LoVo (cell line): ENCODE measurements at regions not wholly inside any gene's neighbourhood (a gene's known extent, or its start where the extent isn't known, plus 50 kb on each side); places are given as distances from the start of the nearest gene placed in this dataset.

ENCODE experiments used
- DNase-seq: peaks from one replicate; pipeline ENCODE4 v3.0.0-alpha.2; 2016; ENCODE audit warnings: low spot score

GRCh38 chr17:36864827-36865430, 72.3 kb upstream of the LHX1 start:
- no peak for DNase-seq

- DNase-seq = no peak
Observed at GRCh38 chr17:36867716-36868341, 69.4 kb upstream of the LHX1 start.

GRCh38 chr17:36868777-36869176, 68.5 kb upstream of the LHX1 start:
- no peak for DNase-seq

DNA sequence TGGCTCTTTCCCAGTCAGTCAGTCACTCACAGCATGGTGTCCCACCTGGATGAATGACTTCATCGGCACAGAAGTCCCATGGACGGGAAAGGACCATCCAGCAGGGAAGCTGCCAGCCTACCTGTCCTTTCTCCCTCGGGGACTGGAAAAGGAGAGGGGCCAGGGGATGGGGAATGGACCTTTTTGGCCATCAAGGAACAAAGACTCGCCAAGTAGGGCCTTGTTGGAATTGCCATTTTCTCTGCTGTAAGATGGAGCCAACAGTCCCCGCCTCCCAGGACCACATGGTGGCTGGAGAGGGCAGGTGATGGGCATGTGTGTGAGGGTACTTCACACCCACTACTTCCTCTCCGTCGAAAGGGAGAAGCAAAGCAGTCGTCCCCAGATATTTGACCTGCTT, 67.8 kb upstream of the LHX1 start:
- no peak for DNase-seq

DNA sequence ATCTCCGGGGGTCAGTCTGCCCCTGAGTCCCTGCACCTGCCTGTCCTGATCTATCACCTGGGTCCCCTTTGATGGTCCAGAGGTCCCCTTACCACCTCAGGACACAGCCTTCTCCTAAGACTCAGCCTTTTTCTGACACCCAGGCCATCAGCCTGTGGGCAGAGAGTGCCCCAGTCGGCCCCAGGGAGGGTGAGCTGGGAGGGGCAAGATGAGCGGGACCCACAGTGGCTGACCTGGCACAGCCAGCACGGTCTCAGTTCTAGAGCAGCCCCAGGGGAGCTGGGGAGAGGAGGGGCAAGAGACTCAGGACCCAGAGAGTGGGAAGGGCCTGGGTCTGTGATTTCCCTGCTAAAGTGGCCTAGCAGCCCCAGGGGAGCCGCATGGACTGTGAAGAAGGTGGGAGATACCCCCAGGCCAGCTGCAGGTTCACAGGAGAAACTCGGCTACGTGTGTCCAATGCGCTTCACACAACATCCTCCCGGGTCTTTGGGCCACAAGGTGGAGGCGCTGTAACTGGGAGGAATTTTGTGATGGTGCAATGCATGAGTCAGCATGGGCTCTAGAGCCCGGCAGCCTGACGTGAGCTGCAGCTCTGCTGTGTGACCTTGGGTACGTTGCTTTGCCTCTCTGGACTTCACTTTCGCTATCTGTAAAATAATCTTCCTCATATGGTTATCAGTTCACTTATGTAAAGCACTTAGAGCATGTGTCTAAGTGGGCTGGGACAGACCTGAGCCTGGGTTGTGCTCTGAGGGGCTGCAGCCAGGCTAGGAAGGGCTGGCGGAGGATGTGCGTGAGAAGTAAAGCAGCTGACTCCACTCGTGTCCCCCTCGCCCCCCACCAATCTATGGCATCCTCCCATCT, 67.2 kb upstream of the LHX1 start:
- no peak for DNase-seq

DNA sequence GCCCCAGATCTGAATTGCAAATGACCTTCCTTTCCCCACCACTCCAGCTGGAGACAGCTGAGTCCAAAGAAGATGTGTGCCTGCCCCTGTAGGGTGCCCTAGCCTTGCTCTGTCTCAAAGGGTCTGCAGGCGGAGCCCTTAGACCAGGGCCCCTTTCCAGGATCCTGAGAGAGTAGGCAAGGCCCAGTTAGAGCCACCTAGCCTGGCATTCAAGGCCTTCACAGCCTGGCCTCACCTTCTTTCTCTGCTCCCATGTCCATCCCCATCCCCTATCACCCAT, 66.6 kb upstream of the LHX1 start:
- DNase-seq = no peak

DNA sequence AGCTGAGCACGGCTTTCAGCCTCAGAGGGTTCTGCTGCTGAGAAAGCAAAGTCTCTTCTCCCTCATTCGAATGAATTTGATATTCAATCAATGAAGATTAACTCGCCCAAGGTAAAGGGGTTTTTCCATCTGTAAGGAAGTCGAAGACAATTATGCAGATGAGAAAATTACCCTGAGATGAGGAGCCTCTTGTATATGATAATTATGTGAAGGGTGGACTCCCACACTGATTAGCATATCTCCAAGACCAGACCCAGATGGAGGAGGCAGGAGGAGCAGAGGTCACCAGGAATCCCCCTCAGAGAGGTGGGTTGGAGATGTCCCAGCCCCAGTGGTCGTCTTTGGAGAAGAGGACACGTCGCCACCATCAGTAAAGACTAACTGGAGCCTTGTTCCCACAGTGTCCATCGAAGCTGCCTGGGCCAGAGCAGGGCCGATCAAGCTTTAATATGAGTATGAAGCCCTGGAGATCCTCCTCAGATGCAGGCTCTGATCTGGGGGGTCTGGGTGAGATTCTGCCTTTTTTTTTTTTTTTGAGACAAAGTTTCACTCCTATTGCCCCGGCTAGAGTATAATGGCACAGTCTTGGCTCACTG, 61.5 kb upstream of the LHX1 start:
- DNase-seq = no peak

DNA sequence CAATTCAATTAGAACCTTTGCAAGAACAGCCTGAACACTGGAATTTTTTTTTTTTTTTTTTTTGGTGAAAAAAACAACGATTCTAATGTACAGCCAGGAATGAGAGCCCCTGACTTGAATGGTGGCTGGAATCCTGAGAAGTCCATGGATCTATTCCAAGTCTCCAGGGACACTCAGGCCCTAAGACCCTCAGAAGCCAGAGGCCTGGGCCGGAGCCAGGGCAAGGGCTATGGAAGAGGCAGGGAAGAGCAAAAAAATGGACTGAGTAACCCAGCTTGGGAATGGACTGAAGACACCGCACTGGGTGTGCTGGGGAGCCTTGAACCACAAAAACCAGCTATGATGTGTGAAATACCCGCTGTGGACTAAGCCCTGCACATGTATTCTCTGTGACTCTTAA, 60.3 kb upstream of the LHX1 start:
- no peak for DNase-seq

DNA sequence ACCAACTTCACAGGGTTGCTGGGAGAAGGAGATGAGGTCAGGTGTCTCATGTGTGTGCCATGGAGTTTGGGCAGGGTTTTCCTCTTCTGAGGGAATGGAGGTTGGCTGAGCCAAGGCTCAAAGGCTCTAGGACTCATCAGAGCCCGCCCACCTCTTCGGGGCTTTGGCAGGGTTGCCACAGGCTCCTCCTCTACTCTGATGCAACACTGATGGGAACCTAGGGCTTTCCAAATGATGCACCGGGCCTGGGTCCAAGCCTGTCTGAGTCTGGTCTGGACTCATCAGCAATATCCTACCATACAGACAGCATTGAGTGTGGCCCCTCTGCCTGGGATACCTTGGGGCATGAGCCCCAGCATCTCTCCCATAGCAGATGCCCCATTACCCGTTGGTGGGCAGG, 59.5 kb upstream of the LHX1 start:
- DNase-seq = no peak

DNA sequence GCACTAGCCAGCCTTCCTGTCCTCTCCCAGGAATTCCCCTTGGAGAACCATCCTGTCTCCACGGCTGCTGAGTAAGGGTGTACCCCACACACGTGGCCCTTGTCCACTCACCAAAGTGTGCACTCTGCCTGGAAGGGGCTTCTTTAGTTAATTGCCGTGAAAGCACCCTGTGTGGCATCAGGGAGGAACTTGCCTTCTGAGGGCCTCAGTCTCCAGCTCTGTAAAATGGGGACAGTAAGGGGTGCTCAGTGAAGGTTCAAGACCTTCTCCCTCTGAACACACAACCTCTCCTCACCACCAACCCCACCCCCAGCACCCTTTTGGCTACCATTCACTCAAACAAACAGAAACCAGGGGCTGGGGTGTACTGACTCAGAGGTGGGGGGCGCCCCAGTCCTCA, 59.1 kb upstream of the LHX1 start:
- DNase-seq = no peak

- no peak for DNase-seq
Observed at GRCh38 chr17:36879027-36879426, 58.2 kb upstream of the LHX1 start.

DNA sequence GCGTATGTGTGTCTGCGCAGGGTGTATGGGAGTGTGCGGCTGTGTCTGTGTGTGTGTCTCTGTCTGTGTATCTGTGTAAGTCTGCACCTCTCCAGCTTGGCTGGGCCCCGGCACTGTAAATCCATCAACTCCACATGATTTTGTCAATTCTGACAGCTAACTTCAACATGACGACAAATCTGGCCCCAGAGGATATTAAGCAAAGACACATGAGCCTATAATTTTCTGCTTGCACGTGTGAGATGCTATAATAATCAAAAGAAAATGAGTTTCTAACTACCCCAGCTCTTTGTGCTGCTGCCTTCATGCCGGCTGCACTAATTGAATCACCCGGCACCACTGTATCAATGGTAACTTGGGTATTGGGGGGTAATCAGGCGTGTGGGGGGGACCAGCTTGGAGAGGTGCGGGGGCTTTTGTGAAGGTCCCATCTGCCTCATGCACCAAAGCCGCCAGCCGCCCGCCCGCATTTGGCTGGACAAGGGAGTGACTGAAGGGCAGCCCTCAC, 57.6 kb upstream of the LHX1 start:
- no peak for DNase-seq

DNA sequence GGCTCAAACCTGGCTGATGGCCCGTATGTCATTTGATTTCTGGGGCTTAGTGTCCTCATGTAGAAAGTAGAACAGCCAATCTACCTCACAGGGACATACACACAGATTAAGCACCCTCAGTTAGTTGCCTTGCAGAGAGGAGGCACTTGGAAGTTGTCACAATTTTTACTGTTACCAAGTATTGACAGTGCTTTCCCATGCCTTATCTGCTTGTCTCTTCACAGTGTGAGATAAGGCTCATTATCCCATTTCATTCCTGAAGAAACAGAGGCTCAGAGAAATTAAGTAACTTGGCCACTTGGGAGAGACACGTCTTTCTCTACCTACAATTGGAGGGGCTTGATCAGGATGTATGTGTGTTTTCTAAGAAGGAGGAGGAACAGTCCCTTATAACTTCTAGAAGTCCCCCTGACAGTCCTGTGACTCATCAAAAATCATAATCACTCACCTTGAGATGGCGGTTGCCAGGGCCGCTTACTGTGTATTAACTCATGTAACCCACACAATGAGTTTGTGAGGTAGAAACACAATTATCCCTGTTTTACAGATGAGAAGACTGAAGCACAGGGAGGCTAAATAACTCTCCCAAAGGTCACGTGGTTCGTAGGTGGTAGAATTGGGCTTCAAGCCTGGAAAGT, 56.9 kb upstream of the LHX1 start:
- no peak for DNase-seq

GRCh38 chr17:36881323-36881722, 56.0 kb upstream of the LHX1 start:
- DNase-seq = no peak

DNA sequence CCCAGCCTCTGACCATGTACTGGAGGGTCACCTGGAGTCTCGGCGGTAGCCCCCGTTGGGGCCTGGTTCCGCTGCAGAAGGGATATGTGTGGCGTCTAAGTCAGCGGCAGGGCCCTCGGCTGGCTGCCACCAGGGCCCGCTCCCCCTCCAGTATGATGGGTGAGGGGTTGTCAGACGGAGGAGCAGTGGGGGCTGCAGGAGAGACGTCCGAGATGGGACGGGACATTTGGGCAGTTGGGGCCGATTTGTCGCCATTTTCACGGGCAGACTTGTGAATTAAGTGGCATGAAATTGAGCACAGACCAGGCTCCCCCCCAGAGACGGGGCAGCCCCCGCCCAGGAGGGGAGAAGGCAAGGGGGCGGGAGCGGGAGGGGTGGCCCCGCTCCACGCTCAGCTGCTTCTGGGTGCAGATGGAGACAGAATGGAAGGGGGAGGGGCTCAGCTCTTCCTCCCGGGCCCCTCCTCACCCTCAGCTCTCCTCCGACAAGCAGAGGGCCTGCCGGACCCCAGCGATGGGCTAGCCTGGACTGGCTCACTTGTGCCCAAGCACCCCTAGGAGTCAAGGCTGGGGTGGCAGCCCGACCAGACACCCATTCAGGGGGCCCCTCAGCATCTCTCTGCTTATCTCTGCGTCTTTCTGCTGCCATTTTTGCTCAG, 52.7 kb upstream of the LHX1 start:
- DNase-seq = no peak

DNA sequence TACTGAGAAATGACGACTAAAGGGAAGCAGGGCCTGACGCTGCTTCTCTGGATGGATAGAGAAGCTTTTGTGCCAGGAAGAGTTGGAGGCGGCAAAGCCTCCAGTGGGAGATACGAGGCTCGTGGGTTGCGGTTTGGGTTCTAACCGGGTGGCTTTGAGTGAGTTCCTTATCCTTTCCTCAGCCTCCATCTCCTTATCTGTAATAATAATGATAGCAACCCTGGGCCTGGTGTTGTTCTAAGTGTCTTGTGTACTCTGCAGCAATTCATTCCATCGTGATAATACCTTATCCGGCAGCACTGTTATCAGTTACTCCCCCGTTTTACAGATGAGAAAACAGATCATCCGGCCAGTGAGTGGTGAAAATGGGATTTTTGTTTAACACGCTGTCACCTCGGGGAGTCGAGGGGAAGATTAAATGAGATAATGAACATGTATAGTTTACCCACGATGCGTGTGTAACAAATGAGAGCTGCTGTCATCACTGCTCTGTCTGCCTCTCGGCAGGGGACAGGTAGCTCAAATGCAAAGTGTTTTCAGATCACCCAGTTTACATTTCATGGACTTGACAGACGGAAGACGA, 52.0 kb upstream of the LHX1 start:
- DNase-seq = no peak

GRCh38 chr17:36885771-36886377, 51.4 kb upstream of the LHX1 start:
- DNase-seq = no peak
